Prostate gland (tissue), 2 donors: ENCODE measurements at regions not wholly inside any gene's neighbourhood (a gene's known extent, or its start where the extent isn't known, plus 50 kb on each side); places are given as distances from the start of the nearest gene placed in this dataset.

ENCODE experiments used
- POLR2A ChIP-seq: fragments of 450-650 bp; IDR thresholded peaks from one replicate; pipeline ENCODE4 v1.6.1; 2016; ENCODE audit warnings: antibody characterized with exemption, mild to moderate bottlenecking
- TF ChIP-seq, protein P1 (sequence below), 4 experiments: fragments of 200-600 bp in 2 of 4; fragments of 450-650 bp in 2 of 4; sonication (generic) in 2 of 4; IDR thresholded peaks; 1 replicate in 3 of 4; 2 replicates in 1 of 4; pipeline ENCODE4 v1.5.1; 2016 to 2019; ENCODE audit warnings: antibody characterized with exemption in 4 of 4, mild to moderate bottlenecking in 2 of 4, moderate library complexity in 2 of 4

GRCh38 chr3:146801492-146801891 is 196.3 kb upstream of the PLSCR5 start:
- TF ChIP-seq, protein P1, sequence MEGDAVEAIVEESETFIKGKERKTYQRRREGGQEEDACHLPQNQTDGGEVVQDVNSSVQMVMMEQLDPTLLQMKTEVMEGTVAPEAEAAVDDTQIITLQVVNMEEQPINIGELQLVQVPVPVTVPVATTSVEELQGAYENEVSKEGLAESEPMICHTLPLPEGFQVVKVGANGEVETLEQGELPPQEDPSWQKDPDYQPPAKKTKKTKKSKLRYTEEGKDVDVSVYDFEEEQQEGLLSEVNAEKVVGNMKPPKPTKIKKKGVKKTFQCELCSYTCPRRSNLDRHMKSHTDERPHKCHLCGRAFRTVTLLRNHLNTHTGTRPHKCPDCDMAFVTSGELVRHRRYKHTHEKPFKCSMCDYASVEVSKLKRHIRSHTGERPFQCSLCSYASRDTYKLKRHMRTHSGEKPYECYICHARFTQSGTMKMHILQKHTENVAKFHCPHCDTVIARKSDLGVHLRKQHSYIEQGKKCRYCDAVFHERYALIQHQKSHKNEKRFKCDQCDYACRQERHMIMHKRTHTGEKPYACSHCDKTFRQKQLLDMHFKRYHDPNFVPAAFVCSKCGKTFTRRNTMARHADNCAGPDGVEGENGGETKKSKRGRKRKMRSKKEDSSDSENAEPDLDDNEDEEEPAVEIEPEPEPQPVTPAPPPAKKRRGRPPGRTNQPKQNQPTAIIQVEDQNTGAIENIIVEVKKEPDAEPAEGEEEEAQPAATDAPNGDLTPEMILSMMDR (IDR thresholded peaks at IDR 0.05), result no peak
- no peak for TF ChIP-seq POLR2A
